ENCODE measurements at regions not wholly inside any gene's neighbourhood (a gene's known extent, or its start where the extent isn't known, plus 50 kb on each side); places are given as distances from the start of the nearest gene placed in this dataset.

DNA sequence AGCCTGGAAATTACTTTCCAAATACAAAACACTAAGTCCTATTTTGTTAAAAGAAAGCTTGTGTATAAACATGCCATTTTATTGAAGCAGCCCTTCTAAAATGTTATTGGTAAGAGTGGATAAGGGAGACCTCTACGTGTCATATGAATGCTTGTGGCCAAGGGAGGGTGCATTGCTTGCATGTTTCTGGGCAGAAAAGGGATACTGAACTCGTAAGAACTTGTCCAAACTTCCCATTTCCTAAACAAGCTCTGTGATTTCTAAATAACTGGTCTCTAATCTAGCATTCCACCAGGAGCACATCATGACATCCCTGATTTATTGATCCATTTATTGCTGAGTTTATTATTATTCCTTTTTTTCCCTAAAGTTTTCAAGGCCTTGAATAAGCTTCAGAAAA, 474.1 kb downstream of the CD109 start:
- TF ChIP-seq, protein P1, sequence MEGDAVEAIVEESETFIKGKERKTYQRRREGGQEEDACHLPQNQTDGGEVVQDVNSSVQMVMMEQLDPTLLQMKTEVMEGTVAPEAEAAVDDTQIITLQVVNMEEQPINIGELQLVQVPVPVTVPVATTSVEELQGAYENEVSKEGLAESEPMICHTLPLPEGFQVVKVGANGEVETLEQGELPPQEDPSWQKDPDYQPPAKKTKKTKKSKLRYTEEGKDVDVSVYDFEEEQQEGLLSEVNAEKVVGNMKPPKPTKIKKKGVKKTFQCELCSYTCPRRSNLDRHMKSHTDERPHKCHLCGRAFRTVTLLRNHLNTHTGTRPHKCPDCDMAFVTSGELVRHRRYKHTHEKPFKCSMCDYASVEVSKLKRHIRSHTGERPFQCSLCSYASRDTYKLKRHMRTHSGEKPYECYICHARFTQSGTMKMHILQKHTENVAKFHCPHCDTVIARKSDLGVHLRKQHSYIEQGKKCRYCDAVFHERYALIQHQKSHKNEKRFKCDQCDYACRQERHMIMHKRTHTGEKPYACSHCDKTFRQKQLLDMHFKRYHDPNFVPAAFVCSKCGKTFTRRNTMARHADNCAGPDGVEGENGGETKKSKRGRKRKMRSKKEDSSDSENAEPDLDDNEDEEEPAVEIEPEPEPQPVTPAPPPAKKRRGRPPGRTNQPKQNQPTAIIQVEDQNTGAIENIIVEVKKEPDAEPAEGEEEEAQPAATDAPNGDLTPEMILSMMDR (IDR thresholded peaks at IDR 0.05; ENCODE audit: low read depth, low read length, poor library complexity, severe bottlenecking), result no peak
- no peak for TF ChIP-seq EZH2phosphoT487 (IDR thresholded peaks at IDR 0.05; ENCODE audit: borderline replicate concordance, low read length)
- H3K9me2 ChIP-seq (replicated peaks; ENCODE audit: control insufficient read depth, low read length), result no peaks in the 10 kb centered on the region
- H3F3A ChIP-seq (ENCODE audit: control insufficient read depth, insufficient read depth), result no peaks in the 10 kb centered on the region
- H3K4me1 ChIP-seq (ENCODE audit: control insufficient read depth, low read length), result no peaks in the 10 kb centered on the region
- no peaks in the 10 kb centered on the region for H3K36me3 ChIP-seq (ENCODE audit: control insufficient read depth, low read length)
- no peaks in the 10 kb centered on the region for H3K27me3 ChIP-seq (ENCODE audit: control insufficient read depth, low read length)
- H3K4me3 ChIP-seq (ENCODE audit: low read length), result no peak overlapping the region
- no peak overlapping the region for H3K27ac ChIP-seq (ENCODE audit: low read depth, low read length)
- H3K9me3 ChIP-seq (ENCODE audit: control insufficient read depth, insufficient read depth, low read length), result no peaks in the 10 kb centered on the region
- no peak overlapping the region for H3K4me2 ChIP-seq (ENCODE audit: low read length)
- no peaks in the 10 kb centered on the region for H4K20me1 ChIP-seq (ENCODE audit: control insufficient read depth, insufficient read depth, low read depth, low read length)
- no peaks in the 10 kb centered on the region for H3K79me2 ChIP-seq (ENCODE audit: control insufficient read depth, low read length)

DNA sequence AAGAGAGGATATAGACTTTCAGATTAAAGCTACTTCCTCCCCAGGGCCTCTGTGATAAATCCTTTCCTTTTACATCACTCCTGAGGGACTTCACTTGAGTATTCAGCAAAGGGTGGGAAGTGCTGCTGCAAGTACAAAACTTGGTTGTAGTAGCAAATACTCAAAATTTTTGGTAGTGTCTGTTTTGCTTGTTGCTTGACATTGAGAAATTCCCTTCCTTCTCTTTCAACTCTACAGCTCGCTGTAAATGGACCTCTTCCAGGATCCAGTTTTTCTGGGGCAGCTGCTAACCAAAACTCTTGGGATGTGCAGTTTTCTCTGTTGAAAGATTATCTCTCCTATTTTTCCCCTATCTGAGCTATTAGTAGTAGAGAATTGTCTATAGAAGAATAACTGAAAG, 472.0 kb downstream of the CD109 start:
- H3K79me2 ChIP-seq (ENCODE audit: control insufficient read depth, low read length), result no peaks in the 10 kb centered on the region
- H3K36me3 ChIP-seq (ENCODE audit: control insufficient read depth, low read length), result no peaks in the 10 kb centered on the region
- H3K9me3 ChIP-seq (ENCODE audit: control insufficient read depth, insufficient read depth, low read length), result no peaks in the 10 kb centered on the region
- no peak overlapping the region for H3K4me2 ChIP-seq (ENCODE audit: low read length)
- H3K27ac ChIP-seq (ENCODE audit: low read depth, low read length), result no peak overlapping the region
- no peaks in the 10 kb centered on the region for H3K27me3 ChIP-seq (ENCODE audit: control insufficient read depth, low read length)
- no peaks in the 10 kb centered on the region for H3F3A ChIP-seq (ENCODE audit: control insufficient read depth, insufficient read depth)
- H3K9me2 ChIP-seq (replicated peaks; ENCODE audit: control insufficient read depth, low read length), result no peaks in the 10 kb centered on the region
- no peaks in the 10 kb centered on the region for H3K4me1 ChIP-seq (ENCODE audit: control insufficient read depth, low read length)
- TF ChIP-seq, protein P1 (IDR thresholded peaks at IDR 0.05; ENCODE audit: low read depth, low read length, poor library complexity, severe bottlenecking), result no peak
- TF ChIP-seq EZH2phosphoT487 (IDR thresholded peaks at IDR 0.05; ENCODE audit: borderline replicate concordance, low read length), result no peak
- H3K4me3 ChIP-seq (ENCODE audit: low read length), result no peak overlapping the region
- H4K20me1 ChIP-seq (ENCODE audit: control insufficient read depth, insufficient read depth, low read depth, low read length), result no peaks in the 10 kb centered on the region

DNA sequence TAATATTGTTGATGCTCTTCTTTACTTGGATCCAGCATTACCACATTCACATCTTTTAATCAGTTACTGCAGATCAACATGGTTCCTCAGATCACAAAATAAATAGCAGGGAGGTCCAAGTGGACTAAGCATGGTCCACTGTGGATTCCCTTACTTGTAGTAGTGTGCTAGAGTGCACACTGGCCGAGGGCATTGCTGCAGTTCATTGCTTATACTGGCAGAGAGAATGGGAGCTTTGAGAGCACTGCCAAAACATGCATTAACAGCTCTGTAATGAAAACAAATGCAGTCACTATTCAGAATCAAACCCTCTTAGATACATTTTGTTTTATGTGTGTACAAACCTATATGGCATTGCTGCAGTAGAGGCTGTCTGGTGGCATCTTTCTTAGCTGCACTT, 471.5 kb downstream of the CD109 start:
- H3K4me3 ChIP-seq (ENCODE audit: low read length), result no peak overlapping the region
- H3K79me2 ChIP-seq (ENCODE audit: control insufficient read depth, low read length), result no peaks in the 10 kb centered on the region
- no peaks in the 10 kb centered on the region for H3K4me1 ChIP-seq (ENCODE audit: control insufficient read depth, low read length)
- H3K36me3 ChIP-seq (ENCODE audit: control insufficient read depth, low read length), result no peaks in the 10 kb centered on the region
- H3K27me3 ChIP-seq (ENCODE audit: control insufficient read depth, low read length), result no peaks in the 10 kb centered on the region
- TF ChIP-seq EZH2phosphoT487 (IDR thresholded peaks at IDR 0.05; ENCODE audit: borderline replicate concordance, low read length), result no peak
- H3K9me2 ChIP-seq (replicated peaks; ENCODE audit: control insufficient read depth, low read length), result no peaks in the 10 kb centered on the region
- no peaks in the 10 kb centered on the region for H3K9me3 ChIP-seq (ENCODE audit: control insufficient read depth, insufficient read depth, low read length)
- no peak overlapping the region for H3K4me2 ChIP-seq (ENCODE audit: low read length)
- no peaks in the 10 kb centered on the region for H3F3A ChIP-seq (ENCODE audit: control insufficient read depth, insufficient read depth)
- no peaks in the 10 kb centered on the region for H4K20me1 ChIP-seq (ENCODE audit: control insufficient read depth, insufficient read depth, low read depth, low read length)
- no peak overlapping the region for H3K27ac ChIP-seq (ENCODE audit: low read depth, low read length)

DNA sequence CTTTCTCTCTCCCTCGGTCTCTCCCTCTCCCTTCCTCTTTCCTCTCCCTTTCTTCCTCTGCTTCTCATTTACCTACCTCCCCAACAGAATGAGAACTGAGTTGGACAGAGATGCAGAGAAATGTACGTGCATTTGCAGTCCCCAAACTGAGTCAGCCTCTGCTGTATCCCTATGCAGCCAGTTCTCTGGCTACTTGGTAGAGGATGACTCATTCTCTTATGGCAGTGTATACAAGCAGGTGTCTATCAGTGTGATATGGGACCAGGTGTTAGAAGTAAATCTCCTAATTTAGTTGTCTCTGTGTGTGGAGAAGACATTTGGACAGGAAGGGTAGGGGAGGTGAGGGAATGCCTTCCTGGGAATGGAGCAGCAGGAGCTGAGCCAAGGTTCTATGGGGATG, 470.8 kb downstream of the CD109 start:
- Histone ChIP-seq H3K4me3 (ENCODE audit: low read length) (no peak overlapping the region), H3K27ac (ENCODE audit: low read depth, low read length) (no peak overlapping the region), H3K4me1 (ENCODE audit: control insufficient read depth, low read length) (no peaks in the 10 kb centered on the region), H3K36me3 (ENCODE audit: control insufficient read depth, low read length) (no peaks in the 10 kb centered on the region), H3K27me3 (ENCODE audit: control insufficient read depth, low read length) (no peaks in the 10 kb centered on the region), H3F3A (ENCODE audit: control insufficient read depth, insufficient read depth) (no peaks in the 10 kb centered on the region), H4K20me1 (ENCODE audit: control insufficient read depth, insufficient read depth, low read depth, low read length) (no peaks in the 10 kb centered on the region), H3K4me2 (ENCODE audit: low read length) (no peak overlapping the region), H3K9me3 (ENCODE audit: control insufficient read depth, insufficient read depth, low read length) (no peaks in the 10 kb centered on the region), H3K79me2 (ENCODE audit: control insufficient read depth, low read length) (no peaks in the 10 kb centered on the region), H3K9me2 (replicated peaks; ENCODE audit: control insufficient read depth, low read length) (no peaks in the 10 kb centered on the region)
- TF ChIP-seq, protein P1 (IDR thresholded peaks at IDR 0.05; ENCODE audit: low read depth, low read length, poor library complexity, severe bottlenecking), result no peak
- TF ChIP-seq EZH2phosphoT487 (IDR thresholded peaks at IDR 0.05; ENCODE audit: borderline replicate concordance, low read length), result no peak
